Testis (tissue), 2 donors: ENCODE measurements at regions not wholly inside any gene's neighbourhood (a gene's known extent, or its start where the extent isn't known, plus 50 kb on each side); places are given as distances from the start of the nearest gene placed in this dataset.
A peak's percentile ranks its signal among the peaks of the same experiment; 100 is the strongest.

Experiments
- DNase-seq: peaks from one replicate; pipeline ENCODE4 v3.0.0-alpha.2; 2019
- H3K27ac ChIP-seq, 2 donors: fragments of 200-600 bp; sonication (generic); one replicate each; pipeline ENCODE4 v1.5.1; 2019
- H3K27me3 ChIP-seq: fragments of 200-600 bp; sonication (generic); one replicate; pipeline ENCODE4 v1.5.1; 2019
- H3K36me3 ChIP-seq: fragments of 200-600 bp; sonication (generic); one replicate; pipeline ENCODE4 v1.5.1; 2017; ENCODE audit warnings: low read depth; ENCODE audit errors: missing control alignments
- H3K4me1 ChIP-seq: fragments of 200-600 bp; sonication (generic); one replicate; pipeline ENCODE4 v1.5.1; 2019
- H3K4me3 ChIP-seq, 2 donors: fragments of 200-600 bp; sonication (generic); one replicate each; pipeline ENCODE4 v1.5.1; 2017 to 2019
- H3K9me3 ChIP-seq: fragments of 200-600 bp; sonication (generic); one replicate; pipeline ENCODE4 v1.5.1; 2017
- POLR2A ChIP-seq: fragments of 450-650 bp; IDR thresholded peaks from one replicate; pipeline ENCODE4 v1.6.1; 2017; ENCODE audit warnings: antibody characterized with exemption, mild to moderate bottlenecking, moderate library complexity
- WGBS, 2 donors: methylation state at CpG; one replicate each; pipeline ENCODE4 v1.1.5; 2018; 5-methylcytosine and 5-hydroxymethylcytosine counted together
- intact Hi-C: fragments of 100-400 bp; cut with DNase I; formaldehyde crosslinking; loops from one replicate; pipeline ENCODE4 v1.15.1; 2023; ENCODE audit warnings: low total_unique reads
- TF ChIP-seq, protein P1 (sequence below), 3 experiments: fragments of 450-650 bp in 2 of 3; fragments of 200-600 bp in 1 of 3; sonication (generic) in 1 of 3; IDR thresholded peaks; one replicate each; pipeline ENCODE4 v1.5.1; 2016 to 2019; ENCODE audit warnings: antibody characterized with exemption in 3 of 3, mild to moderate bottlenecking in 2 of 3, moderate library complexity in 1 of 3

DNA sequence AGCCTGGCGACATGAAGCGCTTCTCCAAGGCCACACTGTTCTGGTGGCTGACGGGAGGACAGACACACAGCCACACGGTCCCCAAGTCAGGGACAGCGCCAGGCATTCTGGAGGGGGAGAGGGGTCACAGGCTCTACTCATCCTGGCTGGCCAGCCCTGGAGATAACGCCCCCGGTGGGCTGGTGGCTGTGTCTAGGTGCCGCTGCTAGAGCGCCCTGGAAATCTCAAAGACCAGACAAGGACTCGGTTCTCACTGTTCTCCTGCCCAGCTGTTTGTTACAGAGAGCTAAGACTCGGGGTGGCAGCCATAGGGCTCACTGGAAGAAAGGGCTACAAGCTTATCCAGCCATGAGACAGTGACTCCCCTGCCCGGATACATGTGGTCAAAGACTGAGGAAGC is 72.0 kb downstream of the KCNF1 start:
- peak overlapping the region; percentile 18 to 56 for H3K27ac ChIP-seq
- no peak for DNase-seq
- H3K36me3 ChIP-seq, result no peaks in the 10 kb centered on the region
- intact Hi-C loops, result no loop called here
- H3K4me1 ChIP-seq, result peaks cover 14% of the 10 kb centered on the region
- H3K4me3 ChIP-seq, result peak overlapping the region in 1 of 2 donors; percentile 10
- no peak for TF ChIP-seq POLR2A
- TF ChIP-seq, protein P1, sequence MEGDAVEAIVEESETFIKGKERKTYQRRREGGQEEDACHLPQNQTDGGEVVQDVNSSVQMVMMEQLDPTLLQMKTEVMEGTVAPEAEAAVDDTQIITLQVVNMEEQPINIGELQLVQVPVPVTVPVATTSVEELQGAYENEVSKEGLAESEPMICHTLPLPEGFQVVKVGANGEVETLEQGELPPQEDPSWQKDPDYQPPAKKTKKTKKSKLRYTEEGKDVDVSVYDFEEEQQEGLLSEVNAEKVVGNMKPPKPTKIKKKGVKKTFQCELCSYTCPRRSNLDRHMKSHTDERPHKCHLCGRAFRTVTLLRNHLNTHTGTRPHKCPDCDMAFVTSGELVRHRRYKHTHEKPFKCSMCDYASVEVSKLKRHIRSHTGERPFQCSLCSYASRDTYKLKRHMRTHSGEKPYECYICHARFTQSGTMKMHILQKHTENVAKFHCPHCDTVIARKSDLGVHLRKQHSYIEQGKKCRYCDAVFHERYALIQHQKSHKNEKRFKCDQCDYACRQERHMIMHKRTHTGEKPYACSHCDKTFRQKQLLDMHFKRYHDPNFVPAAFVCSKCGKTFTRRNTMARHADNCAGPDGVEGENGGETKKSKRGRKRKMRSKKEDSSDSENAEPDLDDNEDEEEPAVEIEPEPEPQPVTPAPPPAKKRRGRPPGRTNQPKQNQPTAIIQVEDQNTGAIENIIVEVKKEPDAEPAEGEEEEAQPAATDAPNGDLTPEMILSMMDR (IDR thresholded peaks at IDR 0.05), result no peak
- 14 to 38% methylated on average over 5 to 12 of the region's 12 CpGs for WGBS, 2 donors
- H3K9me3 ChIP-seq, result no peaks in the 10 kb centered on the region
- no peaks in the 10 kb centered on the region for H3K27me3 ChIP-seq

- H3K9me3 ChIP-seq, result no peaks in the 10 kb centered on the region
- no peaks in the 10 kb centered on the region for H3K36me3 ChIP-seq
- intact Hi-C loops, result no loop called here
- H3K27me3 ChIP-seq, result no peaks in the 10 kb centered on the region
- TF ChIP-seq, protein P1 (IDR thresholded peaks at IDR 0.05), result no peak
- TF ChIP-seq POLR2A, result no peak
- H3K4me3 ChIP-seq, result no peak overlapping the region
- H3K27ac ChIP-seq, result peak overlapping the region; percentile 18 to 58
- H3K4me1 ChIP-seq, result peaks cover 14% of the 10 kb centered on the region
- no peak for DNase-seq
- WGBS, 2 donors, result 68 to 70% methylated on average over 6 of the region's 6 CpGs
Measured at GRCh38 chr2:10984418-10985135, 72.8 kb downstream of the KCNF1 start.

GRCh38 chr2:10985260-10985659 is 73.5 kb downstream of the KCNF1 start:
- H3K27ac ChIP-seq, result peak overlapping the region in 1 of 2 donors; percentile 58
- intact Hi-C loops, result no loop called here
- H3K4me3 ChIP-seq, result no peak overlapping the region
- no peaks in the 10 kb centered on the region for H3K9me3 ChIP-seq
- no peaks in the 10 kb centered on the region for H3K36me3 ChIP-seq
- H3K4me1 ChIP-seq, result peaks cover 14% of the 10 kb centered on the region
- no peak for TF ChIP-seq POLR2A
- TF ChIP-seq, protein P1 (IDR thresholded peaks at IDR 0.05), result no peak
- no peaks in the 10 kb centered on the region for H3K27me3 ChIP-seq
- WGBS, 2 donors, result 61 to 72% methylated on average over 6 of the region's 6 CpGs
- no peak for DNase-seq

DNA sequence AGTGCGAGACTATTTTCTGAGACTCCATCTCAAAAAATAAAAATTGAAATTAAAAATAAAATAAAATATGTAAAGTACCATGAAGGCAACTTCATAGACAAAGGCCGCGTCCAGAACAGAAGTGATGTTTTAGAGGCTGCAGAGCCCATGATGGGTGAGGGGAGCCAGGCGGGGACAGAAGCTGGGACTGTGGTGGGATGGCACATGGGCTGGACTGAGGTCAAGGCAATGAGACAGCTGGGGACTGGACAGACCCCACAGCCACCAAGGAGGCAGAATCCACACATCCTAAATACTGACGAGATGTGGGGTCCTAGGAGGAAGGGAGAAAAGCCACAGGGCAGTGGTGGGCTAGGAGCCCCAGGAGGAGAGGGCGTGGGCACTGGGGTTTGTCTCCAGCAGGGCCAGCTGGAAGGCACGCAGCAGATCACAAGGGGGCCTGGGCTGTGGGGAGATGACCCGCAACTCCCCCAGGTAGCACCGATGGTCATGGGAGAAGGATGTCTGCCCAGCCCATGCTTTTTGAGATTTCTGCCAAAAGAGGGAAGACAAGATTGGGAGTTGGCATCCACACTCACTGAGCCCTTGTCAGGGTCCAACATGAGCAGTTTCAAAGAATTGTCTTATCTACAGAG is 74.3 kb downstream of the KCNF1 start:
- Histone ChIP-seq H3K36me3 (no peaks in the 10 kb centered on the region), H3K27ac (peak overlapping the region in 1 of 2 donors; percentile 58), H3K27me3 (no peaks in the 10 kb centered on the region), H3K4me1 (peaks cover 14% of the 10 kb centered on the region), H3K4me3 (no peak overlapping the region), H3K9me3 (no peaks in the 10 kb centered on the region)
- no peak for DNase-seq
- TF ChIP-seq, protein P1 (IDR thresholded peaks at IDR 0.05), result no peak
- TF ChIP-seq POLR2A, result no peak
- 88 to 95% methylated on average over 9 of the region's 9 CpGs for WGBS, 2 donors
- intact Hi-C loops, result no loop called here
